Esophagus muscularis mucosa (tissue), 3 donors: ENCODE measurements at regions not wholly inside any gene's neighbourhood (a gene's known extent, or its start where the extent isn't known, plus 50 kb on each side); places are given as distances from the start of the nearest gene placed in this dataset.

Experiments
- POLR2AphosphoS5 ChIP-seq, 2 donors: sonication (generic); formaldehyde crosslinking; IDR thresholded peaks; one replicate each; pipeline ENCODE4 v1.6.1; 2017; ENCODE audit warnings: antibody characterized with exemption in 2 of 2
- TF ChIP-seq, protein P1 (sequence below), 3 experiments: fragments of 200-600 bp in 2 of 3; fragments of 450-650 bp in 1 of 3; sonication (generic) in 2 of 3; IDR thresholded peaks; one replicate each; pipeline ENCODE4 v1.5.1; 2017 to 2019; ENCODE audit warnings: antibody characterized with exemption in 3 of 3, mild to moderate bottlenecking in 2 of 3, moderate library complexity in 1 of 3

GRCh38 chr11:15621565-15621964 lies 506.8 kb downstream of the INSC start:
- TF ChIP-seq, protein P1, sequence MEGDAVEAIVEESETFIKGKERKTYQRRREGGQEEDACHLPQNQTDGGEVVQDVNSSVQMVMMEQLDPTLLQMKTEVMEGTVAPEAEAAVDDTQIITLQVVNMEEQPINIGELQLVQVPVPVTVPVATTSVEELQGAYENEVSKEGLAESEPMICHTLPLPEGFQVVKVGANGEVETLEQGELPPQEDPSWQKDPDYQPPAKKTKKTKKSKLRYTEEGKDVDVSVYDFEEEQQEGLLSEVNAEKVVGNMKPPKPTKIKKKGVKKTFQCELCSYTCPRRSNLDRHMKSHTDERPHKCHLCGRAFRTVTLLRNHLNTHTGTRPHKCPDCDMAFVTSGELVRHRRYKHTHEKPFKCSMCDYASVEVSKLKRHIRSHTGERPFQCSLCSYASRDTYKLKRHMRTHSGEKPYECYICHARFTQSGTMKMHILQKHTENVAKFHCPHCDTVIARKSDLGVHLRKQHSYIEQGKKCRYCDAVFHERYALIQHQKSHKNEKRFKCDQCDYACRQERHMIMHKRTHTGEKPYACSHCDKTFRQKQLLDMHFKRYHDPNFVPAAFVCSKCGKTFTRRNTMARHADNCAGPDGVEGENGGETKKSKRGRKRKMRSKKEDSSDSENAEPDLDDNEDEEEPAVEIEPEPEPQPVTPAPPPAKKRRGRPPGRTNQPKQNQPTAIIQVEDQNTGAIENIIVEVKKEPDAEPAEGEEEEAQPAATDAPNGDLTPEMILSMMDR (IDR thresholded peaks at IDR 0.05), result no peak
- TF ChIP-seq POLR2AphosphoS5 (IDR thresholded peaks at IDR 0.05), result no peak
